HFFc6 (cell line): ENCODE measurements at regions not wholly inside any gene's neighbourhood (a gene's known extent, or its start where the extent isn't known, plus 50 kb on each side); places are given as distances from the start of the nearest gene placed in this dataset.

Source experiments
- DNase-seq: peaks from one replicate; pipeline ENCODE4 v3.0.0-alpha.2; 2018
- H3K27ac Mint-ChIP-seq: 2 replicates; pipeline ENCODE4 v1.8.0; 2020; ENCODE audit warnings: mild to moderate bottlenecking, mixed read lengths
- H3K27me3 Mint-ChIP-seq: 2 replicates; pipeline ENCODE4 v1.8.0; 2021; ENCODE audit warnings: mild to moderate bottlenecking, moderate library complexity, mixed read lengths; ENCODE audit not compliant: insufficient read depth
- H3K36me3 Mint-ChIP-seq: 2 replicates; pipeline ENCODE4 v1.8.0; 2021; ENCODE audit warnings: low read depth, mixed read lengths
- H3K4me1 Mint-ChIP-seq: 2 replicates; pipeline ENCODE4 v1.8.0; 2020; ENCODE audit warnings: low read depth, mixed read lengths
- H3K4me3 Mint-ChIP-seq: 2 replicates; pipeline ENCODE4 v1.8.0; 2020; ENCODE audit warnings: mild to moderate bottlenecking, moderate library complexity, mixed read lengths
- H3K9me3 Mint-ChIP-seq: 2 replicates; pipeline ENCODE4 v1.8.0; 2020; ENCODE audit warnings: mild to moderate bottlenecking, mixed read lengths
- TF ChIP-seq, protein P1 (sequence below): fragments of 200-600 bp; sonication (generic); IDR thresholded peaks from 2 replicates; pipeline ENCODE4 v1.5.0; 2021; ENCODE audit warnings: antibody characterized with exemption, mild to moderate bottlenecking

DNA sequence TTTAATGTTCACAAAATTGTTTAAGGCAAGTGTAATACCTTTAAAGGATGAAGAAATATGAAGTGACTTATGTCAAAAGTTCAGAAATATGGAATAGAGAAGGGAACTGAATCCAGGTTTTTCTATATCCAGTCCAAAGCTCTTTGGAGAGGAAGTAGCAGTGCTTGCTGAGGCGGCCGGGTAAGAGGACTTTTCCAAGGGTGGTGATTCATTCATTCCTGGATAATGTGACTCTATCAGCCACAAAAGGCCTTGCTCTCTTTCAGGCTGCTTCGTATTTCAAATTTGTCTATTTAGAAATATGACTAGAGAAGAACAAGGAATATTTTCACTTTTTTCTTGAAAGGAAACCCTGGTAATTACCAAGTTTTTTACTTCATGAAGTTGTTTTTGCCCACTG is 830.1 kb upstream of the ZEB2 start:
- Mint-ChIP-seq H3K27me3 (no peaks in the 10 kb centered on the region), H3K4me1 (peaks cover 33% of the 10 kb centered on the region), H3K4me3 (peak overlapping the region; percentile 31; the same call in 1 of the 2 replicates), H3K27ac (peak overlapping the region; percentile 60), H3K9me3 (no peaks in the 10 kb centered on the region), H3K36me3 (no peaks in the 10 kb centered on the region)
- peak; percentile 57 for DNase-seq
- TF ChIP-seq, protein P1, sequence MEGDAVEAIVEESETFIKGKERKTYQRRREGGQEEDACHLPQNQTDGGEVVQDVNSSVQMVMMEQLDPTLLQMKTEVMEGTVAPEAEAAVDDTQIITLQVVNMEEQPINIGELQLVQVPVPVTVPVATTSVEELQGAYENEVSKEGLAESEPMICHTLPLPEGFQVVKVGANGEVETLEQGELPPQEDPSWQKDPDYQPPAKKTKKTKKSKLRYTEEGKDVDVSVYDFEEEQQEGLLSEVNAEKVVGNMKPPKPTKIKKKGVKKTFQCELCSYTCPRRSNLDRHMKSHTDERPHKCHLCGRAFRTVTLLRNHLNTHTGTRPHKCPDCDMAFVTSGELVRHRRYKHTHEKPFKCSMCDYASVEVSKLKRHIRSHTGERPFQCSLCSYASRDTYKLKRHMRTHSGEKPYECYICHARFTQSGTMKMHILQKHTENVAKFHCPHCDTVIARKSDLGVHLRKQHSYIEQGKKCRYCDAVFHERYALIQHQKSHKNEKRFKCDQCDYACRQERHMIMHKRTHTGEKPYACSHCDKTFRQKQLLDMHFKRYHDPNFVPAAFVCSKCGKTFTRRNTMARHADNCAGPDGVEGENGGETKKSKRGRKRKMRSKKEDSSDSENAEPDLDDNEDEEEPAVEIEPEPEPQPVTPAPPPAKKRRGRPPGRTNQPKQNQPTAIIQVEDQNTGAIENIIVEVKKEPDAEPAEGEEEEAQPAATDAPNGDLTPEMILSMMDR: no peak

DNA sequence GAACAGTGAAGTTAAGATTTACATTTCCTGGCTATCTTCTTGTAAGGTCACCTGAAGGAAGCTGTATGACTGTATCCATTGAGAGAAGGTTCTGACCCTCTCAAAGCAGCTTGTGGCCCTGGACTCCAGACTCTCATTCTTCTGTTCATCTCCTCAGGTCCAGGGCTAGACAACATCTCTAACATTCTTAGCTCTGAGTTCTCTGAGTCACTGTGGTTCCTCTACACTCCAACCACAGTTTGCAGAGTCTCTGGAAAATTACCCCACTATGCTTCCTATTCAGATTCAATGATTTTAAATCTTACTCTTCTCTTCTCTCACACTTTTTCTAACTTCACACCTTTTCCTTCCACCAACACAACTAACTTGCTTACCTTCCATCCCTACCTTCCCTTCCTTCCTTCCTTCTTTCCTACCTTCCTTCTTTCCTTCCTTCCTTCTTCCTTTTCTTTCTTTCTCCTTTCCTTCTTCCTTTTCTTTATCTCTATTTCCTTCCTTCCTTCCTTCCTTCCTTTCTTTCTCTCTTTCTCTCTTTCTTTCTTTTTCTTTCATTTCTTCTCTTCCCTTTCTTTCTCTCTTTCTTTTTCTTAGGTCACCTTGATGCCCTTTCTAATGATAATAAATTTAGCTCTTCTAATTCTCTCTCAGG is 824.3 kb upstream of the ZEB2 start:
- Mint-ChIP-seq H3K36me3 (peaks cover 5% of the 10 kb centered on the region), H3K27me3 (no peaks in the 10 kb centered on the region), H3K9me3 (0 out of 2 replicates have a peak, but pooled peaks cover 3% of the 10 kb centered on the region), H3K4me1 (peaks cover 28% of the 10 kb centered on the region), H3K27ac (no peak overlapping the region), H3K4me3 (no peak overlapping the region)
- TF ChIP-seq, protein P1: no peak
- peak; percentile 41 for DNase-seq

DNA sequence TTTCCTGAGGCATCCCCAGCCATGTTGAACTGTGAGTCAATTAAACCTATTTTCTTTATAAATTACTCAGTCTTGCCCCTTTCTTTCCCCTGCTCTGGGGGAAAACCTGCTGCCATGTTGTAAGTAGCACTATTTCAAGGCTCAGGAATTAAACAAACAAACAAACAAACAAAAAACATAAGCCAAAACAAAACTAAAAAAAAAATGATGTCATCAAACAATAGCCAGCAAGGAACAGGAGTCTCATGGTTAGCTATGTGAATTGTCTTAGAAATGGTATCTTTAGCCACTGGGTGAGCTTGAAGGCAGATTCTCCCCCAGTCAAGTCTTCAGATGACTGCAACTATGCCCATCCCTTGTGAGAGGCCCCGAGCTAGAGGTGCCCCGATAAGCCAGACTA is 823.4 kb upstream of the ZEB2 start:
- Mint-ChIP-seq H3K27ac (no peak overlapping the region), H3K4me3 (no peak overlapping the region), H3K4me1 (peaks cover 29% of the 10 kb centered on the region), H3K36me3 (peaks cover 5% of the 10 kb centered on the region), H3K9me3 (0 out of 2 replicates have a peak, but pooled peaks cover 3% of the 10 kb centered on the region), H3K27me3 (no peaks in the 10 kb centered on the region)
- TF ChIP-seq, protein P1: no peak
- no peak for DNase-seq

DNA sequence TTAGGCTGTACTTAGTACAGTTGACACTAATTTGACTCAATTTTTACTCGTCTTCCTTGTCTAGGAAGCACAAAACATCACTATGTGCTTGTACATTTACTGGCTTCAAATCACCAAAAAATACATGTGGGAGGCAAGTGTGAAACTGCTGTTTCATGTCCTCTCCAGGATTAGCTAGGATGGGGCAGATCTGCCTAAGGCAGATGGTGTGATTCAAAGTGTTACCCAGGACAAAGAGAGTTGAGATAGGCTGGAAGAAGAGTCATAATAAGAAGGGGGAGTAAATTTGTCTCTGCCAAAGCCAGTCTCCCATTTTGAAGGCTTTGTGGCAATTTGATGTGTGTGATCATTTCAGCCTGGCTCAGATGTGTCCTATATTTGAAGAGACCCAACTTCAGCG is 821.6 kb upstream of the ZEB2 start:
- TF ChIP-seq, protein P1: no peak
- H3K4me3 Mint-ChIP-seq: no peak overlapping the region
- no peak for DNase-seq
- H3K27ac Mint-ChIP-seq: no peak overlapping the region
- 0 out of 2 replicates have a peak, but pooled peaks cover 3% of the 10 kb centered on the region for H3K9me3 Mint-ChIP-seq
- no peaks in the 10 kb centered on the region for H3K27me3 Mint-ChIP-seq
- peaks cover 5% of the 10 kb centered on the region for H3K36me3 Mint-ChIP-seq
- H3K4me1 Mint-ChIP-seq: peaks cover 29% of the 10 kb centered on the region

DNA sequence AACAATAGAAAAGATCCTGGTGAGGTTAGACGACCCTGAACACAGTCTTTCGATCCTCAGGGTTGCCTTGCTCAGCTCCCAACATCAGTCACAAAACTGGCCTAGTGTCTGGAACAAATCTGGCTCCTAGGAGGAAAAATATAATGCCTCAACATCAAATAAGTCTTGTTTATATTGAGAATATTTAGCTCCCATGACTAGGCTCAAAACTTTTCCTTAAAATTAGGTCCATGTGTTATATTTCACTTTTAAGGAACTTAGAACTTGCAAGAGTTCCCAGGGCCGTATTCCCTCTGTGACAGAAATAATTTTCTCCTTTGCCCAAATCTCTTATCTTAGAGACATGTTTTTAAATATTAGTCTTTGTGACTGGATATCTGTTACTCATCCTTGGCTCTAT is 819.7 kb upstream of the ZEB2 start:
- TF ChIP-seq, protein P1: no peak
- no peak for DNase-seq
- H3K27me3 Mint-ChIP-seq: no peaks in the 10 kb centered on the region
- 0 out of 2 replicates have a peak, but pooled peaks cover 3% of the 10 kb centered on the region for H3K9me3 Mint-ChIP-seq
- peaks cover 5% of the 10 kb centered on the region for H3K36me3 Mint-ChIP-seq
- no peak overlapping the region for H3K4me3 Mint-ChIP-seq
- H3K4me1 Mint-ChIP-seq: peaks cover 27% of the 10 kb centered on the region
- no peak overlapping the region for H3K27ac Mint-ChIP-seq
